Kidney (tissue), 13 donors: ENCODE measurements at regions not wholly inside any gene's neighbourhood (a gene's known extent, or its start where the extent isn't known, plus 50 kb on each side); places are given as distances from the start of the nearest gene placed in this dataset.

Source experiments
- DNase-seq, 5 donors: peaks; one replicate each; pipeline ENCODE4 v3.0.0-alpha.2; 2013 to 2020
- FAIRE-seq: peaks from 2 replicates; lab custom pipeline; 2012; peaks lifted over from hg19 to GRCh38; lab: Jason Lieb, UNC
- H3K27ac ChIP-seq, 2 donors: one replicate each; pipeline ENCODE4 v1.7.0; 2013; ENCODE audit warnings: low read depth in 2 of 2, low read length in 2 of 2, inconsistent platforms in 1 of 2
- H3K27me3 ChIP-seq: one replicate; pipeline ENCODE4 v1.7.1; 2013; ENCODE audit warnings: low read length, inconsistent platforms; ENCODE audit not compliant: control insufficient read depth, insufficient read depth
- H3K36me3 ChIP-seq, 3 donors: one replicate each; pipeline versions ENCODE4 v1.7.0 to v1.7.1; 2013; ENCODE audit warnings: low read length in 3 of 3, control low read depth in 1 of 3, inconsistent platforms in 1 of 3; ENCODE audit not compliant: insufficient read depth in 3 of 3, control insufficient read depth in 2 of 3
- H3K4me1 ChIP-seq, 3 donors: one replicate each; pipeline versions ENCODE4 v1.7.0 to v1.7.1; 2013; ENCODE audit warnings: low read length in 3 of 3, inconsistent platforms in 1 of 3, low read depth in 1 of 3; ENCODE audit not compliant: control insufficient read depth in 2 of 3, insufficient read depth in 2 of 3
- H3K4me3 ChIP-seq, 3 donors: one replicate each; pipeline versions ENCODE4 v1.7.0 to v1.8.1; 2013; ENCODE audit warnings: low read length in 3 of 3, control low read depth in 1 of 3, inconsistent platforms in 1 of 3
- H3K9ac ChIP-seq, 3 donors: one replicate each; pipeline versions ENCODE4 v1.7.0 to v1.7.1; 2013; ENCODE audit warnings: low read length in 3 of 3, control low read depth in 1 of 3, inconsistent platforms in 1 of 3
- H3K9me3 ChIP-seq, 3 donors: one replicate each; pipeline versions ENCODE4 v1.7.0 to v1.7.1; 2013; ENCODE audit warnings: low read length in 3 of 3, control low read depth in 1 of 3, inconsistent platforms in 1 of 3; ENCODE audit not compliant: control insufficient read depth in 2 of 3, insufficient read depth in 1 of 3
- CTCF ChIP-seq: IDR thresholded peaks from 3 replicates; pipeline ENCODE4 v1.5.1; 2012; ENCODE audit warnings: mild to moderate bottlenecking, moderate library complexity, borderline replicate concordance; ENCODE audit not compliant: insufficient read depth; ENCODE audit errors: extremely low read depth
- intact Hi-C: fragments of 100-400 bp; cut with DNase I; formaldehyde crosslinking; loops from one replicate; pipeline ENCODE4 v1.11.1; 2022
- donor health status: control.
- donor health status: control.
- donor health status: control.
- donor health status: control.
- donor health status: control.
- donor health status: DM: yes; HTN: yes; CAD: no.
- donor health status: Normal renal cell carcinoma (clear cell type).

- Histone ChIP-seq H3K4me3 (no peak overlapping the region), H3K27me3 (no peaks in the 10 kb centered on the region), H3K27ac (no peak overlapping the region), H3K9me3 (no peaks in the 10 kb centered on the region), H3K4me1 (no peaks in the 10 kb centered on the region), H3K9ac (no peak overlapping the region), H3K36me3 (no peaks in the 10 kb centered on the region)
- no peak for TF ChIP-seq CTCF
- intact Hi-C loops = no loop called here
- FAIRE-seq (no peak), DNase-seq (peak in 1 of 5 donors; percentile 55)
Measured at GRCh38 chr2:19230626-19231025, 127.8 kb downstream of the OSR1 start.

- no peak for FAIRE-seq
- Histone ChIP-seq H3K4me3 (no peak overlapping the region), H3K27ac (no peak overlapping the region), H3K36me3 (no peaks in the 10 kb centered on the region), H3K9ac (no peak overlapping the region), H3K27me3 (no peaks in the 10 kb centered on the region), H3K9me3 (no peaks in the 10 kb centered on the region), H3K4me1 (no peaks in the 10 kb centered on the region)
- intact Hi-C loops = no loop called here
- DNase-seq = no peak
- TF ChIP-seq CTCF = no peak
Measured at GRCh38 chr2:19228715-19229114, 129.7 kb downstream of the OSR1 start.

- H3K9me3 ChIP-seq = no peaks in the 10 kb centered on the region
- no peak for FAIRE-seq
- no peak overlapping the region for H3K27ac ChIP-seq
- H3K27me3 ChIP-seq = no peaks in the 10 kb centered on the region
- no peak overlapping the region for H3K9ac ChIP-seq
- intact Hi-C loops = no loop called here
- no peaks in the 10 kb centered on the region for H3K36me3 ChIP-seq
- H3K4me3 ChIP-seq = no peak overlapping the region
- H3K4me1 ChIP-seq = no peaks in the 10 kb centered on the region
- no peak for TF ChIP-seq CTCF
- peak in 4 of 5 donors; percentile 25 to 88 (median 62) for DNase-seq
Measured at GRCh38 chr2:19228181-19228593, 130.2 kb downstream of the OSR1 start.

- no peaks in the 10 kb centered on the region for H3K36me3 ChIP-seq
- no peak overlapping the region for H3K27ac ChIP-seq
- no peaks in the 10 kb centered on the region for H3K27me3 ChIP-seq
- intact Hi-C loops = no loop called here
- no peak for DNase-seq
- FAIRE-seq = no peak
- H3K9me3 ChIP-seq = no peaks in the 10 kb centered on the region
- H3K4me1 ChIP-seq = no peaks in the 10 kb centered on the region
- H3K4me3 ChIP-seq = no peak overlapping the region
- no peak for TF ChIP-seq CTCF
- H3K9ac ChIP-seq = no peak overlapping the region
Measured at GRCh38 chr2:19226871-19227270, 131.6 kb downstream of the OSR1 start.
